NCI-H1105 treated with DMSO at 0.1 percent for 48 hours (cell line): ENCODE measurements at regions not wholly inside any gene's neighbourhood (a gene's known extent, or its start where the extent isn't known, plus 50 kb on each side); places are given as distances from the start of the nearest gene placed in this dataset.

ENCODE experiments used
- DNase-seq: peaks from one replicate; lab custom pipeline; 2025; lab: John Stamatoyannopoulos, UW

DNA sequence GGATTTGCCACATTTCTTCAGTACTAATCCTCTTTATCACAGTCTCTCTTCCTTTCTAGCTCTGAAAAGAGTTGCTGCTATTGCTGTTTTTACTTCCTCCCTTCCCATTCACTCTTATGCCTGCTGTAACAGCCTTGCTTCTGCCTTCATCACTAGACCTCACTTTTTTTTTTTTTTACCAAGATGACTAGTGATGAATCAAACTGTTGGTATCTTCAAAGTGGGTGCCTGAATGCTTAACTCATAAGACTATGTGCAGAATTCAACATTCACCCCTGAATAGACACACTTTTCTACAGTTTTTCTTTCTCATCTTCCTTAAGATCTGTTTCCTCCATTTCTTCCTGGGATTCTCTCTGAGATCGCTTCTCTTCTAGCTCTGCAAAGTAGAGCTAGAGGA lies 217.2 kb upstream of the HTR2A start:
- DNase-seq: no peak

DNA sequence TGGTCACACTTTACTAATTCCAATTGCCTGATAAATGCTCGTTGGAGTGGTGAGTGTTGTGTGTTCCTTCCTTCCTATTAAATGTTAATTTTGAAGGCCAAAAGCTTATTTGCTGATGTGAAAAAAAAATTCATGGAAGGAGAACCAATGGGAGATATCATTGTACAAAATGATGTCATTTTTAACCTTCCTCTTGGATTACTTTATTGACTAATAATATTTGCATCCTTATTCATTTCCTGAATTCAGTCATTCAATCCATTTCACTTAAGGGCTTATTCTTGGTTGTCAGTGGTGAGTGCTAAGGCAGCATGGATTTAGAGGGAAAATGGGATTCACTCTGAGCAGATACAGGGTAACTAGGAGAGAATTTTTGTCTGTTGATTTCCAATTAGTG lies 216.0 kb upstream of the HTR2A start:
- DNase-seq: no peak

DNA sequence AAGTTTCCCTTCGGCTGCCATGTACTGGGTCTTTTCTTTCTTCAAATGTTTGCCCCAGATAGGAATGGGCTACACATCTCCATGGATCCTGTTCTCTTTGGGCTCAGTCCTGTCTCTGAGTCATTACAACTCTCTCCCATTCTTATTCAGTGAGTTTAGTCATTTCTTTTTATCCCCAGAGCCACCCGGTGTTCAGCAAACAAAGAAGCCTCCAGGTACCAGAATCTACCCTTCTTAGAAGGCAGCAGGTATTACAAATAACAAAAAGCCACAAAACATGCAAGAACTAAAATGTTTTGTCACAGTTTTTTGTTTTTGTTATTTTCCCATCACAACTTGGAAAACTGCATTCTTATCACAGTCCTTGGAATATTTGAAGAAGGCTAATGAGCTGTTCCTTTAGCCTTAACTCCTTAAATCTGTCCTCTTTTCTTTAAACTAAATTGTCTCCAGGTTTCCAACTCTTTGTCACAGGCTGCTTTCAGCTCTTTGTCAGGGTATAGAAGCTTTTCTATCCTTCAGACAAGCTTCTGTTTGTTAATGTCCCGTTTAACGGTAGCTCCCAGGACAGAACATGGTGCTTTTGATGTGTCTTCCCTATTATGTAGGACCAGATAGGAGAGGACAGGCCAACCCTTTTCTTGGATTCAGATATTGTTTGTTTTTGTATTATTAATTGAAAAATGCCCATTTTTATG lies 215.5 kb upstream of the HTR2A start:
- no peak for DNase-seq

DNA sequence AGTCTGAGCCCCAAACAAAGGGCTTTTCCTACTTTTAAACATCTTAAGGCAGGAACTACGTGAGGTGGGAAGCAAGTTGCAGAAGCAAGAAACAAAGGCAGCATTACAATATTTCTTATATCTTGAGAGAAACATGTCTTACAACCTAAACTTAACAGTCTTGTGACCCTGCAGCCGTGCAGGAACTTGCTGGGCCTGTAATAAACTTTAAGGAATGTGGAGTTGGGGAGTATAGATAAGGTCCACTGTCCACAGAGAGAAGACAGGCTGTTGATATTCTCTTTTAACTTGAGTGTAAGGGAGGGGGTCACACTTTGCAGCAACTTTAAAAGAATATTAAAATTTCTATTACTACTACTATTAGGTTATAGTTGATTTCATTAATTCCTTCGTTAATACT lies 214.6 kb upstream of the HTR2A start:
- no peak for DNase-seq

DNA sequence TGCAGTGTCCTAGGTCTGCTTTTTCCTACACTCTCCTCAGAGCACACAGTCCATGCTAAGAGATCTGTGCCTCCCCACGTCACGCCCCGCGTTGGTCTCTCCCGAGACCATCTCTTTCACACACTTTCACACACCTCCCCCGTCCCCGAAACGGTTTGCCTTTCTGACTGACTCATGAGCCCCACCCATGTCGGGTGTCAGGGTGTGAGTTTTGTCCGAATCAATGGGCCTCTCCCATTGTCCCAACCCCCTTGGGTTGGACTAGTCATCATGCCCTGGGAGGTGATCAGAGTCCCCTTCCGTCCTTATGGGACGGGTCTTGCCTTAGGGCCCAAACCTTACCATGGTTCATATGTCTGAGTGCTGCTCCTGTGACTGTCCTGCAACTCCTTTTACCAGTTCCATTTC lies 214.0 kb upstream of the HTR2A start:
- DNase-seq: no peak

DNA sequence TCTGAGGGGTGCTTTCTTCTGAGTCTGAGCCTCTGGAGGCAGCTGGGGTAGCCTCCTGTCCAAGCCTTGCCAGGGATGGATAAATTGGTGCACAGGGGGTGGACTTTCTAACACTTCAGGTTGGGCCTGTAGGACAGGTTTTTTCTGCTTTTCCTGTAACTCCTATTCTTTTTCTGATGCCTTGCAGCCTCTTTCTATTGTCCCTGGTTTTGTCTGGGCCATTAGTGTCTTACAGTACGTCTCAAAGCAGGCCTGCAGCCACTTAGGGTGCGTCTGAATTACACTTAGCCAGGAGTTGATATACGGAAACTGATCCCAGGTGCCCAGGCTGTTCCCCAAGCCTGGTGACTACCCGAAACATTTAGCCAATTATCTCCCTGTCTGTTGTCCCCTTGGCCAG lies 213.3 kb upstream of the HTR2A start:
- DNase-seq: no peak

DNA sequence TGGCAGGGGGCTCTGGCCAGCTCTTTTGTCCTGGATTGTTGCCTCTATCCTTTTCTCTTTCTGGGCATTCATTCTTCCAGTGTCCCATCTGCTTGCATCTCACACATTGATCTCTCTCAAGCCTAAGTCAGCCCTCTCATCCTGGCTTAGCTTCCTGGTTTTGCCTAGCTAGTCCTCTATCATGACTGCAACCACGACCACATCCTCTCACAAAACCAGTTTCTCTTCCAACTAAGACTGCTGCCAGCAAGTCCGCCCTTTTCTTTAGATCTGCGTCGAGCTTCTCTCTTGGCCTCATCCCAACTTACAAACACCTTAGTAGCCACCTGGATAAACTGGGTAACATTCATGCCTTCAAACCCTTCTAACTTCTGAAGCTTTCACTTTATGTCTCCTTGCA lies 212.2 kb upstream of the HTR2A start:
- DNase-seq: no peak

DNA sequence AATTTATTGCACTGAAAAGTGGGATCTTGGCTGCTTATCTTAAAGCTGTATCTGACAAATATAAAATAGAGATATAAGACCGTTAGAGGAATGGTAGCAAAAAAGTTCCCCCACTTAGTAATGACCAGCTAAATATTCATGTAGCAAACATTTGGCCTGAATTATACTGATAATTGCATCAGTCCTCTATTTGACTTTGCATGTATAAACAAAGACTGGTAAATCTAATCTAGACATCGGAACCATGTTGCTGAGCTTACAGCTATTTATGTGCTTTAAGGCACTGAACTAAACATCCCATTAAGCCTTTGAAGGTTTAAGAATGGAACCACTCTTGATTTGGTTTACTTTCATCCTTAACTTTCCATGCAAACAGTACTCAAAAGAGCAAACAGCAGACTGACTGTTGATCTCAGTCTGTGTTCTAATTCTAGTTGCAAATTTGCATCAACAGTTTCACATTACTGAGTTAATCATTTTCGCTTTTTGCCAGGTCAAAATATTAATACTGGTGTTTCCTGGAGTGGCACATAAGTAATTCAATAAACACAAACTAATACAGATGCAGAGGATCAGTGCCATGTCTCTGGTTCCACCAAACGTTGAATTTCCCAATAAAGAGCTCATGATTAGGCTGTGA lies 203.5 kb upstream of the HTR2A start:
- DNase-seq: no peak

DNA sequence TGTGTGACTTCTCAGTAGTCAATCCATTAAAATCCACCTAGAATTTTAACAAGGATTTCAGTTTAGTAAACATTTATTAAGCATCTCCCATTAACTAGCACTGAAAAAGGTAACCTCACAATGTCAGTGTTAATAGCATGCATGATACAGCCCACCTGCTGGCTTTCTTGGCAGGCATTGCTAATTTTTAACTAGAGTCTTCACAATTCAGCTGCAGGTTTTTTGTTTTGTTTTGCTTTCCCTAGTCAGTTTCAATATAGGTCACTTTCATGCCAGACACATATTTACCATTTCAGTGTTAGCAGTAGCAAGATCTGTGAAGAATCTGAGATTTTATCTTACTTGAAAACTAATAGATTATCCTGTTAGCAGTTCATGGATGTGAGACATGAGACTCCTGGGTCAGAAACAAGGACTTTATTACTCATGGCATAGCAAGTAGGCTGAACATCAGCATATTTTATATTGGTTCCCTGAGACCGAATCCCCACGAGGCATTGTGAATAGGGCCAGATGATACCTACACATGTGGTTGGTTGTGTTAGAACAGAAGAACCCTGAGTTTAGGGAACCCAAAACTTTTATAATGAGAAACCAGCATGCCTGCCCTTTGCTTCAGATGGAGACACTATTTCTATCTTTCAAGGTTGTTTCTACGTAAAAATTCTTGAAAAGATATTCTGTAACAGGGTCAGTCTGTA lies 198.0 kb upstream of the HTR2A start:
- DNase-seq: no peak

DNA sequence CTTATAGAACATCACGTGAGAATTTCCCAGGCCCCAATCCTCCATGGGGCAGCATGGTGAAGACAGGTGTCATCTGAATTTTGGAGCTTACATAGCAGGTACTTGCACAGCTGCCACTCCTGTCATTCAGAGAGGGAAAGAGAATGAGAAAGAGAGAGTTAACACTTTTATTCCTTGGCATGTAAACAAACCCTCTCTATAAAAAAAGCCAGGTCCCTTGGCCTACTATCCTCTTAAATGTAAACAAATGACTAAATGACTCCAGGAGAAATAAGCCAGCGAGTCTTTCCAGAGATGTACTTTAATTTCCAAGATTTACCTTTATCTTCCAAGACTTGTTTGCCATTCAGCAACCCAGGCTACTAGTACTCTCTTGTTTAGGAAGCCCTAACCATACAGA lies 195.3 kb upstream of the HTR2A start:
- no peak for DNase-seq

DNA sequence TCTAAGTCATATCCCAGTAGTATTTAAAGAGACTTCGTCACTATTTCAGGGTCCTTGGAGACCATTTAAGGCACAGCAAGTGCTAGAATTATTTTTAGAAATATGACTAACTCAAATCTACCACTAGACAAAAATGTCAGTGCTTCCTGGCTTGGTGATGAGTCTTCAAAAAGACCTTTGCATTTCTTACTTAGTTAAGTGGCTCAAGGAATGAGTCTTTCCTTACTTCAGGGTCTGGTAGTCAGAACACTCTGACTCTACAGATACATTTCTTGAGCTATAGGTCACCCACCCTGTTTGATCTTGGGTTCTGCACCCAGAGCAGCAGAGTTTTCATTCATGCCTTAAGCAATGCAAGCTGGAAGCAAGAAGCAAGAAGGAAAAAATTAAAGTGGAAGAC lies 191.0 kb upstream of the HTR2A start:
- no peak for DNase-seq

DNA sequence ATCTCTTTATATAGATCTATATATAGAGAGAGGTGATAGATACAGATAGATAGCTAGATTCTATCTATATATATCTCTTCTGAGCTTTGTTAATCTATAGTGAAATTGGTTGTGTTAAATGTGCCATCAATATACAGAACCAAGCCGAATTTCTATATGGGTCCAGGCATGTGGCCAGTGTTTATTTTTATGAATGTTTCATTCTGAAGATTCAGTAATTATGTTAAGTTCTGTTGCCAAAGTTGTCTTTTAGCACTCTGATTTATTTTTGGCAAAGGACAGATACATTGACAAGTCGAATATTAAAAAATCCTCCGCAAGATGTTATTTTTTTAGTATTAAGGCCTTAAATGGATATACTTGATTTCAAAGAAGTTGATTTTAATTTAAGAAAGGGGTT lies 190.4 kb upstream of the HTR2A start:
- DNase-seq: no peak

DNA sequence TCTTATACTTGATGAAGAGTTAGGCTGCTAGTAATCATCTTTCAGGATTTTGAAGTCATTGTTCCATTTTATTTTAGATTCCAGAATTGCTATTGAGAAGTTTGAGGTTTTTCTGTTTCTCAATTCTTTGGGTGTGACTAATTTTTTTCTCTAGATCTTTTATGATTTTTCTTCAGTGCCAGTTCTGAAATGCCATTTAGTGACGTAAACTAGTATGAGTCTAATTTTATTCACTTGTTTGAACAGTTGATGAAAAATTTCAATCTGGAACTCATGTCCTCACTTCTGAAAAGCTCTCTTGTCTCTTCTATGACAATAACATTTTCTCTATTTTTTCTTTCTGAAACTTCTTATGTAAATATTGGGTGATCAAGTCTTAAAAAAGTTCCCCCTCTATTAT lies 188.5 kb upstream of the HTR2A start:
- no peak for DNase-seq

DNA sequence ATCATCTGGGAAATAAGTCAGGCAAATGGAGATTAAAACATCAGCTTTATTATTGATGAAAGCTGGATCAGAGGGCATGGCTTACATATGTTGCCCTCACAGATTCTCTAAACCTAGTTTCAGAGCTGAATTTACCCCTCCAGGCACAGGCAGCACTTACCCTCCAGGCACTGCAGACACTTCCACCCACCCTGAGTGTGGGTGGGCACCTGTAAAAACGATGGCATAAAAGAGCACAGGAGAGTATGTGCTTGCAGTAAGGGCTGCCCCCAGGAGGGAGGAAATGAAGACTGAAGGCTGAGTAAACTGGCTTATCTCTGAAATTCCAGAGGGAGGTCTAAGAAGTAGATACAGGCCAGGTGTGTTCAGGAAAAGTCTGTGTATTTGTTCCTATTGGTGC lies 185.0 kb upstream of the HTR2A start:
- DNase-seq: no peak

DNA sequence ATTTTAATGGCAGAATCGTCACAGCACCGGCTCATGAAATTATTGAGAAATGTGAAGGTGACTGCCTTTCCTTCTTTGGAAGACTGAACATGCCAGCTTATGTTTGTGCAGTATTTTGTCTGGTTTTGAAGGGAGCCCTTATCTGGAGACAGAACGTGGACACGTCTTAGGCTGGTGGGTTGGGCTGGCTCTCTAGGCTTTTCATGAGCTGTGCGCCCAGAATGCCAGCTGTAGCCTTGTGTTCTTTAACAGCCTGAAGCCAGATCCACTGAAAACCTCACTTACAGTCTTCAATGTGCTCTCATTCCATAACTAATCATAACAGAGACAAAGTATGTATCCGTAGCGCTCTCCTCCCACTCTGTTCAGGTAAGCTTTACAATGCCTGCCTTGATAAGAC lies 184.4 kb upstream of the HTR2A start:
- no peak for DNase-seq

DNA sequence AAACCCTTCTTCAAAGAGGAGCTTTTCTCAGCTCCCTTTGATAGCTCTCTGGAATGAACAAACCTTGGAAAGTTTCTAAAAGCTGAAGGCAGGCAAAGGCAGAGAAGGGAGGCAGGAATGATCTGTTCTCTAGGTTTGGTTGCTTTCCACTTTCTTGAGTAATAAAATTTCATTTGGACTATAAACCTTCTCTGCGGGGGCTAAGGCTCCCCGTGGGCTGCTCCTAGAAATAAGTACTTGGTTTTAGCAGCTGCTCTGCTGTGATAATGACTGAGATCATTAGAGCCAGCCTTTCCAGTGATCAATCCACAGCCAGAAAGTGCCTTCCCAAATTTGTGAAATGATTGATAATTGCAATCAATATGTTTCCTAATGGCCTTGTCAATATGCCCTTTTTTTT lies 183.8 kb upstream of the HTR2A start:
- no peak for DNase-seq

DNA sequence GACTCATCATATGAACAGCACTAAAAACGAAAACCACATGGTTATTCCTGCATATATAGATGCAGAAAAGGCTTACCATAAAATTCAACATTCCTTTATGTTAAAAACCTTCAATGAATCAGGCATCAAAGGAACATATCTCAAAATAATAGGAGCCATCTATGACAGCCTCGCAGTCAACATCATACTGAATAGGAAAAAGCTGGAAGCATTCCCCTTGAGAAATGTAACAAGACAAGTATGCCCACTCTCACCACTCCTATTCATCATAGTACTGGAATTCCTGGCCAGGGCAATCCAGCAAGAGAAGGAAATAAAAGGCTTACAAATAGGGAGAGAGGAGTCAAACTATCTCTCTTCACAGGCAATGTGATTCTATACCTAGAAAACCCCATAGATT lies 179.6 kb upstream of the HTR2A start:
- no peak for DNase-seq

DNA sequence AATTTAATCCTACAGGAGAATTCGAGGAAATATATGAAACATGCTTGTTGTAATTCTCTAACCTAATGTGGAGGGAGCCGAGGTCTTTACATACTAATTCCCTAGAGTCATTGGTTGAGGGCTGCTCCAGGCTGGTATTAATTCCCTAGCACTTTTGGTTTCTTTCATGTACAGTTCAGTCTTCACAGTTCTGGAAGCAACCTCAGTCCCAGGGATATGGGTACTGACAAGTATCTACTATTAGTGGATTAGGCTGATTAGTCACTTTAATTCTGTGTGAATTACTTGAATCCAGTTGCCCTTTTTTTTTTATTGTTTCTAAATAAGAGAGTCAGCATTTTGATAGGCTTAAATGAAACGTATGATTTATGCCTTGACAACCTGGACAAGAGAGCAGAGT lies 172.3 kb upstream of the HTR2A start:
- DNase-seq: no peak

DNA sequence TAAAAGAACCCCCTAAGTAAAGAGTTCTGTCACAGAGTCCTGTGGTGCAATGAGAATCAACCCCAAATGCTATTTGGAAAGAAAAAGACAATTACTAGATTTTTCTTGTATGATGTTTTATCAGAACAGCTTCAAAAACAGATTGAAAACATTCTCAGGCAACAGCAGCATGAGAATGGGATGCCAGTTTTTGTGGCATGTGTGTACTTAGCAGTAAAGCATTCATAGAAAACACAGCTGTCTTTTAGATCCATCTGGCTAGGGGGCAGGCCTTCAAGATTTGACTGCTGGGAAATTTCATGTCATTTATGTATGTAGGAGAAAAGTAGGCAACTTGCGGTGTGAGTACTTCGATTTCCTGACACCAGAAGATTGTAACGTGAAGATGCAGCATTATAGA lies 170.5 kb upstream of the HTR2A start:
- no peak for DNase-seq

DNA sequence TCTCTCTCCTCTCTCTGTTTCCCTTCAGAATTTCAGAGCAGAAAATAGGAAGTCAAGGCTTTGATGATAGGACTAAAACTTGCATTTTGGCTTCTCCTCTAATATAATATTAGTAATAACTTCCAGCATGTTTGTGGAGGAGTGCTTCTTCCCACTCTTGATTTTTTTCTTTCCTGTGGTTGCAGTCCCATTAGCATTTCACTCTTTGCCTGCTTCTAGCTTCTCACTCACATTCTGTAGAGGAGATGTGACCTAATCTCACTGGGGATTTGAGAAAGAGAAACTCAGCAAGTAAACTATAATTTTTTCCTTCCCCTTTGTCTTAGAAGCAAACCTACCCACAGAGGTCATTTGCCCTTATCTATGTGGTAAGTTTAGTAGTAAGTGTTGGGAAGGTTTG lies 169.4 kb upstream of the HTR2A start:
- no peak for DNase-seq

DNA sequence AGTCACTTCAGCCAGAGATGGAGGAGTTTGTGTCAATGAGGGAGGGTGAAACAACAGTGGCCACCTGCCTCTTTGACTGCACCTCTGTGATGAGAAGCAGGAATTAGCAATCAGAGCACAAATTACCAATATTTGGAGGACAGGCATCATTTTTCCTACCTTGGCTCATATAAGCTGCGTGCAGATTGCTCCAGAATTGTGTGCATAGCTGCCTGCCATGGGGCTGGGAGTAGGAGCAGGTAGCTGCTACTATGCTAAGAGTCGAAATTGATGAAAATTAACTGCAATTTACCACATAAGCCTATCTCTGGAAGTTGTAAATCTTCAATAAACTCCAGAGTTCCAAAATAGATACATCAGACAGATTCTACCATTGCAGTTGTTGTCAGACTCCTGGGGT lies 167.5 kb upstream of the HTR2A start:
- DNase-seq: no peak

DNA sequence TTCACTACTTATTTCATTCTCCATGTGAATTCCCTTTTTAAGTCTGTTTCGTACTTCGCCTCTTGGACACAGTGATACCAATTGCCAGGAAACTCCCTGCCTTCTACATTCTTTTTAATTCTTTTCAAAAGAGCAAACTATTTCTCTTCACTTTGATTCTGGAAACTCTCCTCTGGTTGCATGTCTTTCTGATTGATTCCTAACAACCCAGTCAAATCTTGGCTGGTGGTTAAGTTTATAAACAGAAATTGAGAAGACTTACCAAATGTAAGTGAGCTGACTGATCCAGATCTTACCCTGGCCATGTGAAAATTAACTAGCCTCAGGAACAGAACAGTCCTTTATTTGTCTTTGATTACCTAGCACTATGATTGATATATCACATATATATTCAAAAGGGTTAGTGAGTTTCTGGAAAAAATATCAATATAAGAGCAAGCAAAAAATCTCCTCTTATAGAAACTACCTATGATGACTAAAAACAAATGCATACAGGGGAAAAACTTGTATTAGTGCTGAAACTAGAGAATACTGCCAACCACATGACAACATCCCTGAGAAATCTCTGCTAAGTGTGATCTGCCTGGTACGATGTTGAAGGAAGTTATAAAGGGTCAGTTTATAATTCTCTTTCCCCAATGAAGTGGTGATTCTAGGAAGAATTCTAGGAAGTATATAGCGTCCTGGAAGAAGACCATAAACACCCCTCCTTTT lies 152.6 kb upstream of the HTR2A start:
- DNase-seq: no peak

DNA sequence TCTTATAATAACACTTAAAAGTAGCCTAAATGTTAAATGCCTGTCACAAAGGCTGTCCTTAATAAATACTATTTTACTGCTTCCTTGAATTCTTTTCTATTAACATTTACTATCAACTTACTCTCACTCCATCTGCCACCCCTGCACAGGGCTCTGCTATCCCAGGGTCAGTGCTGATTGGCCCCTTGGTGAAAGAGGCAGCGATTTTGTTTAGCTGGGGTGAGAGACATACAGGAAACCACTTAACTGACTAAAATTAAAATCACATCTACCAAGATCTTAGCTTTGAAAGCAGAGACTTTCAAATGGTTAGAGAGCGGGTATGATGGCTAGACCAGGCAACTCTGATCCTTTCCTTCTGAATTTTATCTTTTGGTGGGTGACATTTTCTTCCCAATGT lies 149.9 kb upstream of the HTR2A start:
- no peak for DNase-seq
